ENCODE measurements at regions not wholly inside any gene's neighbourhood (a gene's known extent, or its start where the extent isn't known, plus 50 kb on each side); places are given as distances from the start of the nearest gene placed in this dataset.

DNA sequence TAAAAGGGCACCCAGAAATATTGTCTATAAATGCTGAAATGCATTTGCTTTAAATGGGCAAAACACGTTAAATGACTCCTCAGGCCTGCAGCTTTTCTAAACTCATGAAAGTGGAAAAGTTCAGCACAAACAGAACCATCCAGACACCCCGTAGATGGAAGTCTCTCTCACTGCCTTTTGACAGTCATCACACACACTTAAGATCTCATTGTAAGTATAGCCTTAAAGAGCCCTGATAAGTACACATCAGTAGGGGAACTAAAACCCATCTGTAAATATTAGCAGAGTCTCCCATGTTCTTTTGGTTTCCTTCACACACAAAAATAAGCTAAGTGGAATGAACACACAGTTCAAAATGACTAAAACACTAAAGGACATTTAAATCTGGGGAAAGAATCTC lies 166.7 kb downstream of the LTN1 start:
- DNase-seq (ENCODE audit: low read depth) (no peak), FAIRE-seq (no peak)
- H3K27me3 ChIP-seq (ENCODE audit: control insufficient read depth, insufficient read depth, low read length), result peaks cover 2% of the 10 kb centered on the region

DNA sequence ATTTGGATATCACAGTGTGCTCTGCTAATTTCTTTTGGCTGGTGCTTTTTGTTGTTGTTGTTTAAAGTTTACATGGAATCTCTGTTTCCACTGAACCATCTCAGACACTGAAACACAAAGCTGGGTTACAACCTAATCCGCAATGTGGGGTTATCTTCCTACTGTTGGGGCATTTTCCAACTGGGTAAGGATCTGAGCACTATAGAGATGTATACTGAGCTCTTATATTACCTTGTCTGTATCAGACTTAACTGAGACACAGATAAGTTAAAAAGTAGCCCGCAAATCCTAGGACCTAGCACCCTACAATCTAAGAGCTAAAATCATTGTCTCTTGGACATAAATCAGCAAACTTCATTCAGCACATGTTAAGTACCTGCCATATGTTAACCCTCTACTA lies 169.2 kb downstream of the LTN1 start:
- H3K4me3 ChIP-seq (ENCODE audit: low read depth, low read length), result no peak overlapping the region
- H3K27me3 ChIP-seq (ENCODE audit: control insufficient read depth, insufficient read depth, low read length), result peaks cover 2% of the 10 kb centered on the region
- no peak for FAIRE-seq
- TF ChIP-seq, protein P1, sequence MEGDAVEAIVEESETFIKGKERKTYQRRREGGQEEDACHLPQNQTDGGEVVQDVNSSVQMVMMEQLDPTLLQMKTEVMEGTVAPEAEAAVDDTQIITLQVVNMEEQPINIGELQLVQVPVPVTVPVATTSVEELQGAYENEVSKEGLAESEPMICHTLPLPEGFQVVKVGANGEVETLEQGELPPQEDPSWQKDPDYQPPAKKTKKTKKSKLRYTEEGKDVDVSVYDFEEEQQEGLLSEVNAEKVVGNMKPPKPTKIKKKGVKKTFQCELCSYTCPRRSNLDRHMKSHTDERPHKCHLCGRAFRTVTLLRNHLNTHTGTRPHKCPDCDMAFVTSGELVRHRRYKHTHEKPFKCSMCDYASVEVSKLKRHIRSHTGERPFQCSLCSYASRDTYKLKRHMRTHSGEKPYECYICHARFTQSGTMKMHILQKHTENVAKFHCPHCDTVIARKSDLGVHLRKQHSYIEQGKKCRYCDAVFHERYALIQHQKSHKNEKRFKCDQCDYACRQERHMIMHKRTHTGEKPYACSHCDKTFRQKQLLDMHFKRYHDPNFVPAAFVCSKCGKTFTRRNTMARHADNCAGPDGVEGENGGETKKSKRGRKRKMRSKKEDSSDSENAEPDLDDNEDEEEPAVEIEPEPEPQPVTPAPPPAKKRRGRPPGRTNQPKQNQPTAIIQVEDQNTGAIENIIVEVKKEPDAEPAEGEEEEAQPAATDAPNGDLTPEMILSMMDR (IDR thresholded peaks at IDR 0.05; ENCODE audit: insufficient read depth, low read length, severe bottlenecking), result no peak
- H3K36me3 ChIP-seq (ENCODE audit: control insufficient read depth, insufficient read depth, low read length), result no peaks in the 10 kb centered on the region
- no peak for DNase-seq (ENCODE audit: low read depth)

More for the DNA sequence above, 166.7 kb downstream of the LTN1 start:
- TF ChIP-seq, protein P1 (IDR thresholded peaks at IDR 0.05; ENCODE audit: insufficient read depth, low read length, severe bottlenecking), result no peak
- Histone ChIP-seq H3K36me3 (ENCODE audit: control insufficient read depth, insufficient read depth, low read length) (no peaks in the 10 kb centered on the region), H3K4me3 (ENCODE audit: low read depth, low read length) (no peak overlapping the region)

DNA sequence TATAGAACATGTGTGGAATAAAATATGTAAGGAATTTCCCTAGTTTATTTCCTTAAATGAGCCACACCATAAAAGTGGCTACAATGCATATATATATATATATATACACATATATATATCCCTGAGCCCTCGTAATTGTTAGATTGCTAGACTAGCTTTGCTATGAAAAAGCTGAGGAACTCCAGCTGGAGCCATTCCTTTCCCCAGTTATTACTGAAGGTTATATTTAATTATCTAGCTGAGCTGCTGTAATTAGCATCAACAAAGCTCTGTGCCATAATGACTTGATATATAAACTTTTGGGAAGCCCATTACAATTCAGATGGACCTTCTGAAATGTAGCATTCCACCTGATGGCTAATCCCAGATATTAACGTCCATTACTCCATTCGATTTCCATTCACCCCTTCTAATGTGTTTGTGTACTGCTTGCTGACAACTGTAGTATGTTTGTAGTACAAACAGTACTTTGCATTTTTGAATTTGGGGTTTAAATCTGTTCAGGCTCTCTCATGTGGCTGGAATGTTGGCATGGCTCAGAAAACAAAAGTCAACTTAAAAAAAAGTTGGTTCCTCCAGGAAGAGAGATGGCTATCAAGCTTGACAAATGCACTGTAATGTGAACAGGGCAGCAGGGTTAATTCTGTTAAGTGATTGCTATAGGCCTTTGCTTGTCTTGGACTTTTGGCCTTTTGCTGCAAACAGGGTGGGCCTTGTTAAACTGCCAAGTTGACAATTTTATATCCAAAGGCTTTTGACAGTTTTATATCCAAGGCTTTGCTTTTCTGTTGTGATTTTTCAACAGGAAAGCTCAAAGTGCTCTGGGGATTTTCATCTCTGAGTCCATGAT lies 170.0 kb downstream of the LTN1 start:
- H3K4me3 ChIP-seq (ENCODE audit: low read depth, low read length), result no peak overlapping the region
- DNase-seq (ENCODE audit: low read depth) (no peak), FAIRE-seq (no peak)
- TF ChIP-seq, protein P1 (IDR thresholded peaks at IDR 0.05; ENCODE audit: insufficient read depth, low read length, severe bottlenecking), result no peak
- H3K36me3 ChIP-seq (ENCODE audit: control insufficient read depth, insufficient read depth, low read length), result no peaks in the 10 kb centered on the region
- peaks cover 2% of the 10 kb centered on the region for H3K27me3 ChIP-seq (ENCODE audit: control insufficient read depth, insufficient read depth, low read length)

DNA sequence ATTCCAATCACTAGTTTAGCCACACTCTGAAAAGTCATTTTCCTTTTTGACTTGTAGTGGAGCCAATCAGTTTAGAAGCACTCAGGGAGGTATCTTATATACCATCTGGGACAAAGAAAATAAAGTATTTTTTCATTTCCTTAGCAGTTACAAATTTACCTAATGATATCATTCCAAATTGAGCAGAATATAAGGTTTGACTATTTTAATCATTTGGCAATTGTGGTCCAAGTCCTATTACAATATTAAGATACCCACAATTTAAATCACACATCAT lies 170.6 kb downstream of the LTN1 start:
- DNase-seq (ENCODE audit: low read depth) (no peak), FAIRE-seq (no peak)
- no peaks in the 10 kb centered on the region for H3K36me3 ChIP-seq (ENCODE audit: control insufficient read depth, insufficient read depth, low read length)
- H3K27me3 ChIP-seq (ENCODE audit: control insufficient read depth, insufficient read depth, low read length), result peaks cover 2% of the 10 kb centered on the region
- no peak overlapping the region for H3K4me3 ChIP-seq (ENCODE audit: low read depth, low read length)
- TF ChIP-seq, protein P1 (IDR thresholded peaks at IDR 0.05; ENCODE audit: insufficient read depth, low read length, severe bottlenecking), result no peak

DNA sequence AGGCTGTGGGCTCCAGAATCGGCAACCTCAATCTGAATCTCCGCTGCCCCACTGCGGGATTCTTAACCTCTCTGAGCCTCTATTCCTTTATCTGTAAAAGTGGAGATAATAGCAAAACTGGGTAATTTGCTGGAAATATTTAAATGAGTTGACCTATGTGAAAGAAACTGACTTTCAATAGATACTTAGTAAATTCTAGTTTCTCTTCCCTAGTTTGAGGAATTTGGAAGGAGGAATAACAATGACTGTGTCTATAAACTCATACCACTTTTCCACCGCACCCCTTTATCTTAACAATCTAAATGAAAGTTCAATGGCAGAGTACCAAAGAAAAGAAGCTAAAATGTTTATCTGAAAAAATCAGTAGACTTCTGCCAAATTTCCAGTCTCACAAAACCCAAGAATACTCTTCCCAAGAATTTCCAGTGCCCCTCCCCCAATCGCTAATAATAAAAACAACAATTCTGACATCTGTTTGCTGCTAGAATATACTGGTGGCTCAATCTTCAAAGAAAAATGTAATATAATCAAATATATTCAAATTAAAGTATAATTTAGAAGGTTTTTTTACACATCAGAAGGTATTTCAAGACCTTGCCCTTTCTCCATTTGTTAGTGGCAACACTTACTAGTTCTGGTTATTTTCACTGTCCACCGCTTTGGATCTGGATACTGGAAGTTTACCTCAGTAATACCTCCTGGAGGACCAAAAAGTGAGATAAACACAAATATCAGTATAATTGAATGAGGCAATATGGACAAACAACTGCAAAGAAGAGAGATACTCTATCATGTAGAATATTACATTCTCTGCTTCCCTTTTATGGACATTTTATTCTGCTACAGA lies 171.2 kb downstream of the LTN1 start:
- Histone ChIP-seq H3K27me3 (ENCODE audit: control insufficient read depth, insufficient read depth, low read length) (no peaks in the 10 kb centered on the region), H3K36me3 (ENCODE audit: control insufficient read depth, insufficient read depth, low read length) (no peaks in the 10 kb centered on the region), H3K4me3 (ENCODE audit: low read depth, low read length) (no peak overlapping the region)
- DNase-seq (ENCODE audit: low read depth) (no peak), FAIRE-seq (no peak)
- TF ChIP-seq, protein P1 (IDR thresholded peaks at IDR 0.05; ENCODE audit: insufficient read depth, low read length, severe bottlenecking), result no peak
